Muscle of leg (tissue), 3 donors: ENCODE measurements at regions not wholly inside any gene's neighbourhood (a gene's known extent, or its start where the extent isn't known, plus 50 kb on each side); places are given as distances from the start of the nearest gene placed in this dataset.

Source experiments
- DNase-seq: peaks from one replicate; pipeline ENCODE4 v3.0.0; 2013
- H3K27ac ChIP-seq: one replicate; pipeline ENCODE4 v1.5.1; 2013; ENCODE audit warnings: mild to moderate bottlenecking, low read length, control low read depth
- H3K27me3 ChIP-seq: one replicate; pipeline ENCODE4 v1.6.1; 2013; ENCODE audit warnings: low read length; ENCODE audit not compliant: control insufficient read depth, insufficient read depth
- H3K36me3 ChIP-seq: one replicate; pipeline ENCODE4 v1.6.1; 2013; ENCODE audit warnings: low read length; ENCODE audit not compliant: control insufficient read depth, insufficient read depth
- H3K4me1 ChIP-seq: one replicate; pipeline ENCODE4 v1.6.1; 2013; ENCODE audit warnings: low read length; ENCODE audit not compliant: control insufficient read depth, insufficient read depth
- H3K4me3 ChIP-seq: one replicate; pipeline ENCODE4 v1.5.1; 2013; ENCODE audit warnings: low read length, control low read depth
- H3K9me3 ChIP-seq: replicated peaks from 2 replicates; pipeline ENCODE4 v1.6.1; 2013; ENCODE audit warnings: low read depth, low read length; ENCODE audit not compliant: control insufficient read depth
- WGBS: methylation state at CpG from one replicate; pipeline ENCODE4 v1.1.5; 2013; ENCODE audit warnings: missing lambda C conversion rate; ENCODE audit not compliant: insufficient coverage; 5-methylcytosine and 5-hydroxymethylcytosine counted together

- Histone ChIP-seq H3K27ac (no peak overlapping the region), H3K4me1 (no peaks in the 10 kb centered on the region), H3K4me3 (no peak overlapping the region), H3K27me3 (no peaks in the 10 kb centered on the region), H3K9me3 (no peaks in the 10 kb centered on the region), H3K36me3 (no peaks in the 10 kb centered on the region)
- DNase-seq: no peak
- 100% methylated on average over 1 of the region's 1 CpG for WGBS
Measured at GRCh38 chr6:149127212-149127611, 190.3 kb upstream of the TAB2 start.

DNA sequence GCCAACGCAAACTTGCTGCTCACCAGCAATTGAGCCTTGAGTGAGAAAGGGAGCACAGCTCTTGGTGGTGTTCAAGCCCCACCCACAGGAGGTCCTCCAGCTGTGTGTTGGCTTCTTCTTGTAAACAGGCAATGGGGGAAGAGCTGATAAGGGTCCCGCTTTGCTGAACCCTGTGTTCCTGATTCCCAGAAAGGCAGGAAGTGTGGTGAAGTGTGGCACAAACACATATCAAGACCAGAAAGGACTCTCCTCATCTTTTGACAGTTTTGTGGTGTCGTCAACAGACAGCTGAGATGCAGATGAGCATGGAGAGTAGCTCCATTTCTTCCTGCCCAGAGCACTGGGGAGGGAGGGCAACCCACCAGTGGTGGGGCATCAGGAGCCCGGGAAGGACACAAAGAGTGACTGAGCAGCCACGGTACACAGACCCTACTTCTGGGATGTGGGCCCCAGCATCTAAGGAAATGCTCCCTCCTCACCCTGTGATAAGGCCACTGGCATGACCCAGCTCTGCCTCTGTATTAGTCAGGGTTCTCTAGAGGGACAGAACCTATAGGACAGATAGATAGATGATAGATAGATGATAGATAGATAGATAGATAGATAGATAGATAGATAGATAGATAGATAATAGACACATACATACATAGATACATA is 188.9 kb upstream of the TAB2 start:
- no peak for DNase-seq
- Histone ChIP-seq H3K4me1 (no peaks in the 10 kb centered on the region), H3K27me3 (no peaks in the 10 kb centered on the region), H3K4me3 (no peak overlapping the region), H3K27ac (no peak overlapping the region), H3K36me3 (no peaks in the 10 kb centered on the region), H3K9me3 (no peaks in the 10 kb centered on the region)
- 80% methylated on average over 1 of the region's 5 CpGs for WGBS

- DNase-seq: no peak
- H3K27me3 ChIP-seq: no peaks in the 10 kb centered on the region
- no peaks in the 10 kb centered on the region for H3K9me3 ChIP-seq
- H3K27ac ChIP-seq: no peak overlapping the region
- H3K4me1 ChIP-seq: no peaks in the 10 kb centered on the region
- 83% methylated on average over 3 of the region's 9 CpGs for WGBS
- no peak overlapping the region for H3K4me3 ChIP-seq
- no peaks in the 10 kb centered on the region for H3K36me3 ChIP-seq
Measured at GRCh38 chr6:149129371-149130077, 188.0 kb upstream of the TAB2 start.

- Histone ChIP-seq H3K4me3 (no peak overlapping the region), H3K36me3 (no peaks in the 10 kb centered on the region), H3K9me3 (no peaks in the 10 kb centered on the region), H3K4me1 (no peaks in the 10 kb centered on the region), H3K27ac (no peak overlapping the region), H3K27me3 (no peaks in the 10 kb centered on the region)
- peak; percentile 48 for DNase-seq
- 40% methylated on average over 1 of the region's 1 CpG for WGBS
Measured at GRCh38 chr6:149130090-149130489, 187.4 kb upstream of the TAB2 start.

DNA sequence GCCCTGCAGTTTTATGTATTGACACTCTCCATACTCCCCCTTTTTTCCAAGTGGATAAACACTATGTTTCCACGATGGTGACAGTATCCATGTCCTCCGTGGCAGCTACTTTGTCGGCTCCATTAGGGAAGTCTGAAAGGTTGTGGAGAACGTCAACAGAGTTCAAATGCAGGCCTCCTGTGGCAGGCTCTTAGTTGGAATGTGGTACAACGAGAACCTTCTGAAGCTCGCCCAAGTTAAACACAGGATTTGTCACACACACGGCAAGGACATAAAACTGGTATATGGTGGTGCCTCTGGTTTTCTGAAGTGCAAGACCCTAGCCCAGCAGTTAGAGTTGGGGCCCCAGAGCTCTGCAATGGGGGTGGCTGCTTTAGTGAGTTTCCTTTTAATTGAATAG is 187.0 kb upstream of the TAB2 start:
- Histone ChIP-seq H3K27ac (no peak overlapping the region), H3K36me3 (no peaks in the 10 kb centered on the region), H3K9me3 (no peaks in the 10 kb centered on the region), H3K27me3 (no peaks in the 10 kb centered on the region), H3K4me3 (no peak overlapping the region), H3K4me1 (no peaks in the 10 kb centered on the region)
- WGBS: 33% methylated on average over 6 of the region's 7 CpGs
- DNase-seq: no peak

DNA sequence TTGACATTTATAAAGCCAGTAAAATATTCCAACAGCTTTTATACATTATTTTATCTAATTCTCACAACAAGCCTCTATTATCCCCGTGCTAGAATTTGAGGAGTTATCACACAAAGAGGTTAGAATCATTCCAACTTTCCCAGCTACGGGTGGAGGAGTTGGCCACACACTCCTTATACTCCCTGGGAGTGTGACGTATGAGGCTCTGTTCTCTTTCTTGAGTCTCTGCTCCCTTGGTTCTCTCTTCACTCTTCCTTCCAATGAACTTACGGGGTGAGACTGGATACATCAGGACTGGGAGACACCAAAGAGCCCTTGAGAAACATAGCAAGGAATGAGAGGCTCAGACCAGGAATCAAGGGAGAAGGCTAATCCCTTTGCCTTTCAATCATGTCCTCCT is 185.6 kb upstream of the TAB2 start:
- Histone ChIP-seq H3K36me3 (no peaks in the 10 kb centered on the region), H3K27ac (no peak overlapping the region), H3K4me1 (no peaks in the 10 kb centered on the region), H3K27me3 (no peaks in the 10 kb centered on the region), H3K9me3 (no peaks in the 10 kb centered on the region), H3K4me3 (no peak overlapping the region)
- WGBS: no CpG with 5 or more reads among the region's 4 CpGs
- DNase-seq: no peak

GRCh38 chr6:149132336-149132735 is 185.2 kb upstream of the TAB2 start:
- Histone ChIP-seq H3K27ac (no peak overlapping the region), H3K4me3 (no peak overlapping the region), H3K27me3 (no peaks in the 10 kb centered on the region), H3K4me1 (no peaks in the 10 kb centered on the region), H3K9me3 (no peaks in the 10 kb centered on the region), H3K36me3 (no peaks in the 10 kb centered on the region)
- DNase-seq: no peak
- 88% methylated on average over 3 of the region's 3 CpGs for WGBS

- no peak overlapping the region for H3K4me3 ChIP-seq
- WGBS: no CpG with 5 or more reads among the region's 4 CpGs
- H3K27me3 ChIP-seq: no peaks in the 10 kb centered on the region
- no peaks in the 10 kb centered on the region for H3K4me1 ChIP-seq
- H3K36me3 ChIP-seq: no peaks in the 10 kb centered on the region
- H3K27ac ChIP-seq: no peak overlapping the region
- H3K9me3 ChIP-seq: no peaks in the 10 kb centered on the region
- peak; percentile 83 for DNase-seq
Measured at GRCh38 chr6:149134511-149134933, 183.0 kb upstream of the TAB2 start.

GRCh38 chr6:149135809-149136208 is 181.7 kb upstream of the TAB2 start:
- no peak overlapping the region for H3K27ac ChIP-seq
- 73% methylated on average over 3 of the region's 3 CpGs for WGBS
- no peak for DNase-seq

GRCh38 chr6:149136273-149136912 is 181.1 kb upstream of the TAB2 start:
- no peak overlapping the region for H3K4me3 ChIP-seq
- WGBS: 52% methylated on average over 3 of the region's 5 CpGs
- H3K4me1 ChIP-seq: no peaks in the 10 kb centered on the region
- H3K36me3 ChIP-seq: no peaks in the 10 kb centered on the region
- H3K27me3 ChIP-seq: no peaks in the 10 kb centered on the region
- H3K9me3 ChIP-seq: no peaks in the 10 kb centered on the region
- no peak overlapping the region for H3K27ac ChIP-seq
- DNase-seq: no peak

More at GRCh38 chr6:149135809-149136208, 181.7 kb upstream of the TAB2 start:
- Histone ChIP-seq H3K4me1 (no peaks in the 10 kb centered on the region), H3K36me3 (no peaks in the 10 kb centered on the region), H3K9me3 (no peaks in the 10 kb centered on the region), H3K4me3 (no peak overlapping the region), H3K27me3 (no peaks in the 10 kb centered on the region)
